ENCODE measurements at regions not wholly inside any gene's neighbourhood (a gene's known extent, or its start where the extent isn't known, plus 50 kb on each side); places are given as distances from the start of the nearest gene placed in this dataset.
"Not testable (repeated sequence)": the region's sequence is repeated elsewhere in the genome, so short reads cannot be mapped to it uniquely, and the experiment has no call there.

- not testable (repeated sequence) for H3K27ac ChIP-seq; H3K9me3 ChIP-seq (ENCODE audit: low read depth, low read length); DNase-seq (ENCODE audit: low read depth, low spot score); H3K9ac ChIP-seq (ENCODE audit: insufficient read length); H3K4me3 ChIP-seq; H3K36me3 ChIP-seq (ENCODE audit: insufficient read depth, low read length)
These were observed 94.3 kb downstream of the XKR3 start for GRCh38 chr22:16730894-16731293.

DNA sequence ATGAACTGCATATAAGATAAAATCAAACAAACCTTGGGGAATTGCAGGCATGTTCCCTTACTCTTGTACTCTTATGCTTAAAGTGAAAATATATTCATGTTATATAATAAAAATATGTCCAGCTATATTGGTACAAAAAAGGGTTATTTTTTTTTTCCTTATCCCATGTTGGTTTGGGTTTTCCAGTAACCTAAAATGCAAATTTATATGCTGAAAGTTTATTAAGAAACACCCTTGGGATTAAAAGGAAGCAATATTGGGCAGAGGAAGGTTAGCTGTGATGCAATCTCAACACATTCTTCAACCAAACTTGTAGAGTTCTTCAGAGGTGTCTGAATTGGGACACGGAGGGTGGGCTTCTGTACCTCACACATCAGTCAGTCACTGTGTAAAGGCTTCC lies 97.7 kb downstream of the XKR3 start:
- DNase-seq (ENCODE audit: low read depth, low spot score); H3K9me3 ChIP-seq (ENCODE audit: low read depth, low read length); H3K27ac ChIP-seq; H3K36me3 ChIP-seq (ENCODE audit: insufficient read depth, low read length); H3K4me3 ChIP-seq; H3K9ac ChIP-seq (ENCODE audit: insufficient read length): not testable (repeated sequence)

- H3K4me3 ChIP-seq = peak overlapping the region; percentile 45
- not testable (repeated sequence) for H3K36me3 ChIP-seq (ENCODE audit: insufficient read depth, low read length); H3K27ac ChIP-seq; DNase-seq (ENCODE audit: low read depth, low spot score); H3K9ac ChIP-seq (ENCODE audit: insufficient read length); H3K9me3 ChIP-seq (ENCODE audit: low read depth, low read length)
These were observed 102.0 kb downstream of the XKR3 start for GRCh38 chr22:16723241-16723640.

DNA sequence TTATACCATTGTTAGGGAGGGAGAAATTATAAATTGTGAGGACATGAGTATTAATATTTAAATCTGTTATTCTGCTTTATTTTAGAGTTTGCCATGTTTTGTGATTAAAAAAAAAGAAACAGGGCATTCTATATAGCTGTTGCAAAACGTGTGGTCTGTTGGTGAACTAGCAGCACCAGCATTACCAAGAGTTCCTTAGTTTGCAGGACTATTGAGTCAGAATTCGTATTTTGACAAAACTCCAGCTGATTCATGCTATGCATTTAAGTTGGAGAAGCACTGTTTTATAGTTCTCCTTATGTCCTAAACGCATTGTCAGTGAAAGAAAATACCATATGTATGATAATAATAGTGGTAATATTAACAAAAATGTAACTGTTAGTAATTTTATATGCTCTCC lies 102.6 kb downstream of the XKR3 start:
- H3K9me3 ChIP-seq (ENCODE audit: low read depth, low read length); H3K9ac ChIP-seq (ENCODE audit: insufficient read length); H3K36me3 ChIP-seq (ENCODE audit: insufficient read depth, low read length); DNase-seq (ENCODE audit: low read depth, low spot score): not testable (repeated sequence)
- Histone ChIP-seq H3K4me3 (peak overlapping the region; percentile 45), H3K27ac (peak overlapping the region; percentile 9; the same call in 1 of the 2 replicates)

GRCh38 chr22:16721961-16722360 lies 103.2 kb downstream of the XKR3 start:
- TF ChIP-seq EZH2 (IDR thresholded peaks at IDR 0.05) = no peak
- no peak for TF ChIP-seq FOXP2 (optimal IDR thresholded peaks at IDR 0.05; ENCODE audit: control extremely low read depth, extremely low read length, insufficient read depth)
- TF ChIP-seq POLR2AphosphoS5 (IDR thresholded peaks at IDR 0.05; ENCODE audit: borderline replicate concordance, low read depth, low read length) = no peak
- Histone ChIP-seq H3K27ac (no peak overlapping the region), H3K9ac (ENCODE audit: insufficient read length) (no peak overlapping the region), H3K36me3 (ENCODE audit: insufficient read depth, low read length) (no peaks in the 10 kb centered on the region), H3K9me3 (ENCODE audit: low read depth, low read length) (no peaks in the 10 kb centered on the region), H3K4me3 (no peak overlapping the region)
- no peak for DNase-seq (ENCODE audit: low read depth, low spot score)

DNA sequence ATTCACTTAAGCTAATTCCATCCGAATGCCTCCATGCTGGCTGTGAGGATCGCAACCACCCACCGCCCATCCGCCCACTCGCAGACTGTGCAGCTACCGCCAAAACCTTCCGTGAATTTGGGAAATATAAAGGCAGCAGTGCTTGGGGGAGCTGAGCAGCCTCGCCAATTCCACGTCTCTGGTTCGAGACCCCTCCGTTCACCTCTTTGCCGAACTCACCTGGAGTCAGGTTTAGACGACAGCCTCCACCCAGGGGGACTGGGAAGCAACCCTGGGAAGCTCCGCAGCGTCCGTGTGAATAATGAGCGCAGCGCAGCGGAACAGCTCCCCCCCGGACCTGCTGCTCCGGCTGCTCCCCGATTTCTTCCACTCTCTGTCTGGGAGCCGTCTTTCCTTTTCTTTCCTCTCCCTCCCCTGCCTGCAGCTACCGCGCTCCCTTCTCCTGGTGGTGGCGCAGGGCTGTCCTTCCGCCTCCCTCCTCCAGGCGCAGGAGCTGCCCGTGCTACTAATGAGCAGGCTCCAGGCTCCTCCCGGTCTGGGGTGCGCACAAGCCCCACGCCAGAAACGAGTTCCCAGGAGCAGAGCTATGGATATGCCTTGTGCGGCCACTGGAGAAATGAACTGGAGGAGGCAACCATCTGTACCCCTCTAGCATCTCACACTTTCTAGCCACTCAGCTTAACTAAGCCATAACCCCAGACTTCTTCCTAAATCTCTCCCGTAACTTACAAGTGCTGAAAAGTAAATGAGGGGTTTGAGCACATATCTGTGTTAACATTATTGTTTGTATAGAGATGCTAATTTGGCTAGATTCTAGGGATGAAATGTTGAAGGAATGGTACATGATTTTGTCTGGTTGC lies 107.3 kb downstream of the XKR3 start:
- Histone ChIP-seq H3K9me3 (ENCODE audit: low read depth, low read length) (no peaks in the 10 kb centered on the region), H3K9ac (ENCODE audit: insufficient read length) (no peak overlapping the region), H3K27ac (no peak overlapping the region), H3K36me3 (ENCODE audit: insufficient read depth, low read length) (no peaks in the 10 kb centered on the region), H3K4me3 (no peak overlapping the region)
- DNase-seq (ENCODE audit: low read depth, low spot score) = no peak
- TF ChIP-seq POLR2AphosphoS5 (IDR thresholded peaks at IDR 0.05; ENCODE audit: borderline replicate concordance, low read depth, low read length) (no peak), EZH2 (IDR thresholded peaks at IDR 0.05) (no peak), FOXP2 (optimal IDR thresholded peaks at IDR 0.05; ENCODE audit: control extremely low read depth, extremely low read length, insufficient read depth) (no peak)

GRCh38 chr22:16714568-16714967 lies 110.6 kb downstream of the XKR3 start:
- not testable (repeated sequence) for H3K4me3 ChIP-seq; H3K9me3 ChIP-seq (ENCODE audit: low read depth, low read length); DNase-seq (ENCODE audit: low read depth, low spot score)

DNA sequence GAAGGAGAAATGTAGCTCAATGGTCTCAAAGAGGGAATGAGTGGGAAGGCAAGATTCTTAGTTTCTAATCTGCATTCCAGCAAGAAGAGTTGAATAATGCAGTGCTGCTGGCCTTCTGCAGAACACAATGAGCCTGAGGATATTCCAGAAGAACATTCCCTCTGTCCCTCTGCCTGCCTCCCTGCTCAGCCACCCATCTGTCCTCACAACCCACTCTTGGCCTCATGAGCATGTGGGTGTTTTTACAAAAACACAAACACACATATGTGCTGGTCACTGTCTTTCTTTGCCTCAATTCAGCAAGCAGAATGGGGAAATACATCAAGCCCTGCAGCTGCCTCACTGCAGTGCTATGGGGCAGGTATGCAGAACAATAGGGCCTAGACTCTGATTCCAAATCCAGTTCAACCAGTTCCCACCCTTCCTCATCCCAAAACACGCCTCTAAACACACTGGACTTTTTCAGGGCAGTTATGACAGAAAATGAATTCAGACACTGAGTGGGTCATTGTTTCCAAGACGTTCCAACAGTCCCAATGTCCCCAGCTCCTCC lies 109.8 kb upstream of the CCT8L2 start:
- H3K27ac ChIP-seq; H3K9ac ChIP-seq (ENCODE audit: insufficient read length); H3K4me3 ChIP-seq; H3K36me3 ChIP-seq (ENCODE audit: insufficient read depth, low read length); H3K9me3 ChIP-seq (ENCODE audit: low read depth, low read length); DNase-seq (ENCODE audit: low read depth, low spot score): not testable (repeated sequence)

More at GRCh38 chr22:16714568-16714967, 110.6 kb downstream of the XKR3 start:
- not testable (repeated sequence) for H3K36me3 ChIP-seq (ENCODE audit: insufficient read depth, low read length); H3K9ac ChIP-seq (ENCODE audit: insufficient read length); H3K27ac ChIP-seq

- not testable (repeated sequence) for H3K36me3 ChIP-seq (ENCODE audit: insufficient read depth, low read length); H3K9me3 ChIP-seq (ENCODE audit: low read depth, low read length); H3K27ac ChIP-seq; DNase-seq (ENCODE audit: low read depth, low spot score); H3K4me3 ChIP-seq; H3K9ac ChIP-seq (ENCODE audit: insufficient read length)
These were observed 107.8 kb upstream of the CCT8L2 start for GRCh38 chr22:16700390-16700789.

- TF ChIP-seq POLR2AphosphoS5 (IDR thresholded peaks at IDR 0.05; ENCODE audit: borderline replicate concordance, low read depth, low read length) (no peak), EZH2 (IDR thresholded peaks at IDR 0.05) (no peak), FOXP2 (optimal IDR thresholded peaks at IDR 0.05; ENCODE audit: control extremely low read depth, extremely low read length, insufficient read depth) (no peak)
- Histone ChIP-seq H3K36me3 (ENCODE audit: insufficient read depth, low read length) (no peaks in the 10 kb centered on the region), H3K9me3 (ENCODE audit: low read depth, low read length) (no peaks in the 10 kb centered on the region), H3K4me3 (no peak overlapping the region), H3K27ac (no peak overlapping the region), H3K9ac (ENCODE audit: insufficient read length) (no peak overlapping the region)
- no peak for DNase-seq (ENCODE audit: low read depth, low spot score)
These were observed 106.7 kb upstream of the CCT8L2 start for GRCh38 chr22:16699326-16699725.

GRCh38 chr22:16697492-16698044 lies 105.0 kb upstream of the CCT8L2 start:
- not testable (repeated sequence) for DNase-seq (ENCODE audit: low read depth, low spot score); H3K9me3 ChIP-seq (ENCODE audit: low read depth, low read length); H3K27ac ChIP-seq; H3K36me3 ChIP-seq (ENCODE audit: insufficient read depth, low read length); H3K9ac ChIP-seq (ENCODE audit: insufficient read length); H3K4me3 ChIP-seq

DNA sequence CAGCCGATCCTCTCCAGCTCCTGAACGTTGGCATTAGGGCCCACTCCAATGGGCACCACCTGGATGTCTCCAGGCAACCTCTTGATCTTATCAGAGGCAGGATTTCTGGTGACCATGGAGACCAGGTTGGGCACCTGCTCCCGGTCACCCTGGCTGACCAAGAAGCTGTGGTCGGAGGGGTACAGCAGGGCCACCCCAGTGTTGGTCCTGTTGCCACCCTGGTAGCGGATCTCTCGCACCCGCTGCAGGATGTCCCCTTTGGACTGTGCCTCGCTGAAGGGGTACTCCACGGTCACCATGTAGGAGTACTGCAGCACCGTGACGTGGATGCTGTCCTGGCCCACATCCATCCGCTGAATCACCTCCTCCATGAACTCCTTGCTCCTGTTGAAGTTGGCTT lies 104.3 kb upstream of the CCT8L2 start:
- not testable (repeated sequence) for H3K27ac ChIP-seq; H3K4me3 ChIP-seq; H3K9me3 ChIP-seq (ENCODE audit: low read depth, low read length); H3K9ac ChIP-seq (ENCODE audit: insufficient read length); H3K36me3 ChIP-seq (ENCODE audit: insufficient read depth, low read length); DNase-seq (ENCODE audit: low read depth, low spot score)

Measured in SK-N-MC (cell line).